GM12864 (cell line): ENCODE measurements at regions not wholly inside any gene's neighbourhood (a gene's known extent, or its start where the extent isn't known, plus 50 kb on each side); places are given as distances from the start of the nearest gene placed in this dataset.
"Not testable (repeated sequence)": the region's sequence is repeated elsewhere in the genome, so short reads cannot be mapped to it uniquely, and the experiment has no call there.

ENCODE experiments used
- DNase-seq: peaks from one replicate; pipeline ENCODE4 v3.0.0-alpha.2; 2011; ENCODE audit warnings: low read depth
- H3K4me3 ChIP-seq: 2 replicates; pipeline ENCODE4 v1.5.1; 2011; ENCODE audit warnings: mild to moderate bottlenecking, low read depth, low read length, control low read depth
- TF ChIP-seq, protein P1 (sequence below): IDR thresholded peaks from 2 replicates; pipeline ENCODE4 v1.5.1; 2011; ENCODE audit warnings: low read depth, mild to moderate bottlenecking, moderate library complexity, low read length, control low read depth, inconsistent platforms; ENCODE audit errors: missing control alignments

DNA sequence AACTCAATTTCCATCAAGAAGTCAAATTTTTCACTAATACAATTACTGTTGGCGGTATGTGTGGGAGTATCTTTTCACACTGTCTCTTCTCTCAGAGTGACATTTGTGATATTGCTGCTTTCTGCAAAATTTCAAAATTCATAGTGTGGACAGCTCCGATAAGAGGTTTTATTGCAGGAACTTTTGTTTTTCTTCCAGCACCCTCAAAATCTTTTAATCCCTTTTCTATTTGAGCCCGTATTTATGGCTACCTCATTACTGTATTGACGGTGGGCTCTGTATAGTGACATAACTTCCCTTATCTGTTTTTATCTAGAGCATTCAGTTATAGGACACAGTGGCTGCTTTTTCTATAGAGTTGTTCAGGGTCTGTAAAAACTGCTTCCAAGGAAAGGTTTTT is 794.4 kb upstream of the TMPRSS15 start:
- TF ChIP-seq, protein P1, sequence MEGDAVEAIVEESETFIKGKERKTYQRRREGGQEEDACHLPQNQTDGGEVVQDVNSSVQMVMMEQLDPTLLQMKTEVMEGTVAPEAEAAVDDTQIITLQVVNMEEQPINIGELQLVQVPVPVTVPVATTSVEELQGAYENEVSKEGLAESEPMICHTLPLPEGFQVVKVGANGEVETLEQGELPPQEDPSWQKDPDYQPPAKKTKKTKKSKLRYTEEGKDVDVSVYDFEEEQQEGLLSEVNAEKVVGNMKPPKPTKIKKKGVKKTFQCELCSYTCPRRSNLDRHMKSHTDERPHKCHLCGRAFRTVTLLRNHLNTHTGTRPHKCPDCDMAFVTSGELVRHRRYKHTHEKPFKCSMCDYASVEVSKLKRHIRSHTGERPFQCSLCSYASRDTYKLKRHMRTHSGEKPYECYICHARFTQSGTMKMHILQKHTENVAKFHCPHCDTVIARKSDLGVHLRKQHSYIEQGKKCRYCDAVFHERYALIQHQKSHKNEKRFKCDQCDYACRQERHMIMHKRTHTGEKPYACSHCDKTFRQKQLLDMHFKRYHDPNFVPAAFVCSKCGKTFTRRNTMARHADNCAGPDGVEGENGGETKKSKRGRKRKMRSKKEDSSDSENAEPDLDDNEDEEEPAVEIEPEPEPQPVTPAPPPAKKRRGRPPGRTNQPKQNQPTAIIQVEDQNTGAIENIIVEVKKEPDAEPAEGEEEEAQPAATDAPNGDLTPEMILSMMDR = no peak
- no peak overlapping the region for H3K4me3 ChIP-seq
- no peak for DNase-seq

DNA sequence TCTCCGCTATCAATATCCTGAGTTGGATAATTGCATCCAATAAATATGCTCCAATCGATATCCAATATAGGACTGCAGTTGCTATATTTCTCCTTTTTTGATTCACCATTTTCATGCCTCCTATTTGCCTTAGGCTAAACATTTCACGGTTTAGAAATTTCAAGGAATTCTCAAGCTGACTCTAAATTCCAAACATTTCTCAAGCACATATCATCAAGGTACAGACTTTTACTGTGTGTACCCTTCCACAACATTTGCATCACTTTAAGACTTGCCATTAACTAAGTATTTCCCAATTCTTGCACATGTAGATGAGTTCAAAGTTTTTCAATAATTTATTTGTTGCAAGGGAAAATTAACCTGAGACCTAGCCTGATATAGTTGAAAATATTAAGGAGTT is 795.2 kb upstream of the TMPRSS15 start:
- TF ChIP-seq, protein P1 = no peak
- DNase-seq = no peak
- H3K4me3 ChIP-seq = no peak overlapping the region

DNA sequence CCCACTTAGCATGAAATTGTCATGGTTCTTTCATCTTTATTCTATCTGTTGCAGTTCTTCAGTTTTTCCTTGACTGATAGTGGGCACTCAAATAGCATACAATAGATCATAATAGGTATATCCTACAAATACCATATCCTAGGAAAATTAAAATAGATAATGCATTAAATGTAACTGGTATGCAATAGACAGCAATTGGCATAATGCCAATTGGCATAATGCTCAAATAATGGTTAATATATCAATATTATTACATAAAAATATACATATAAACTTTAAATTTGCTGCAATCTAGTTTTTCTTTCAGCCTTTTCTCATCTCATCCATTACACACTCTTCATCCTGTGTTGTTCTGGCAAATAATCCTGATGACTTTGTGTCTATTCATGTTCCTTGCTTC is 814.6 kb upstream of the TMPRSS15 start:
- TF ChIP-seq, protein P1 = no peak
- H3K4me3 ChIP-seq = no peak overlapping the region

DNA sequence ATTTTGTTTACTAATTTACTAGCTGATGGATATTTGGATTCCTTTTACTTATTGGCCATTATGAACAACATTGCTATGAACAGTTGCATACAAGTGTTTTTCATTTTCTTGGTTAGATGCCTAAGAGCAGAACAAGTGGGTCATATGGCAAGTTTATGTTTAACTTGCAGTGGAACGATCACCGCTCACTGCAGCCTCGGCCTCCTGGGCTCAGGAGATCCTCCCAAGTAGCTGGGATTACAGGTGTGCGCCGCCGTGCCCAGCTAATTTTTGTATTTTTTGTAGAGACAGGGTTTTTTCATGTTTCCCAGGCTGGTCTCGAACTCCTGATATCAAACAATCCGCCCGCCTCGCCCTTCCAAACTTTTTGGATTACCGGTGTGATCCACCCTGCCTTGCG is 820.5 kb upstream of the TMPRSS15 start:
- TF ChIP-seq, protein P1 = no peak
- H3K4me3 ChIP-seq = no peak overlapping the region
- DNase-seq = no peak

More for the DNA sequence above, 814.6 kb upstream of the TMPRSS15 start:
- DNase-seq = no peak

DNA sequence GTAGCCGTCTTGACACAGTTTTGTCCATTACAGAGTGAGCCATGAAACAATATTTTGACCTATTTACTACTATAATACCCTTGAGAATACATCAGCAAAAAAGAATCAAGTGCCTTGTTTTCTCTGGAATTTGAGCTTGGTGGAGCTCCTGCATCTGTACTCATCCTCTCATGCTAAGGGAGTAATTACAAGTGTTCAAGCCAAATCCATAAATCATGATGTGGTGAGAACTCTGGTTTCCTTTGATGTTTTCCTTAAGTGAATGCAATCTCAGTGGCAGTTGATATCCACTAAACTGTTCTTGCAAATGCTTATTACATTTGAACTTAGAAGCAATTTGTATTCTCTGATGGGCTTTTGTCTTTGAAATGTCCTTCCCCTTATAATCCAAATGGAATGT is 824.6 kb upstream of the TMPRSS15 start:
- DNase-seq = no peak
- H3K4me3 ChIP-seq = no peak overlapping the region
- TF ChIP-seq, protein P1 = no peak

DNA sequence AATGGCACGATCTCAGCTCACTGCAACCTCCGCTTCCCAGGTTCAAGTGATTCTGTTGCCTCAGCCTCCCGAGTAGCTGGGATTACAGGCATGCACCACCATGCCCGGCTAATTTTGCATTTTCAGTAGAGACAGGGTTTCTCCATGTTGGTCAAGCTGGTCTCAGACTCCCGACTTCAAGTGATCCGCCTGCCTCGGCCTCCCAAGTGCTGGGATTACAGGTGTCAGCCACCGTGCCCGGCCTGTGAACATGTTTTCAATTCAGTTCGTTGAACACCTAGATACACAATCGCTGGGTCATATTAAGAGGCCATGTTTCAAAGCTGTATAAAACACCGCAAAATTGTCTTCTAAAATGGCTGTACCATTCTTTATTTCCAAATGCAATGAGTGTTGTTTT is 830.3 kb upstream of the TMPRSS15 start:
- not testable (repeated sequence) for H3K4me3 ChIP-seq

DNA sequence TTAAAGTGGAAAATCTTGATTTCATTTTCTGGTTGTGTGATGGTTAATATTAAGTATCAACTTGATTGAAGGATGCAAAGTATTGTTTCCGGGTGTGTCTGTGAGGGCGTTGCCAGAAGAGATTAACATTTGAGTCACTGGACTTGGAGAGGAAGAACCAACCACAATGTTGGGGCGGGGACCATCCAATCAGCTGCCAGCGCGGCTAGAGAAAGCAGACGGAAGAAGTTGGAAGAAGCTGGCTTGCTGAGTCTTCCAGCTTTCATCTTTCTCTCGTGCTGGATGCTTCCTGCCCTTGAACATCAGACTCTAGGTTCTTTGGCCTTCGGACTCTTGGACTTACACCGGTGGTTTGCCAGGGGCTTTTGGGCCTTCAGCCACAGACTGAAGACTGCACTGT is 832.6 kb upstream of the TMPRSS15 start:
- DNase-seq = no peak
- TF ChIP-seq, protein P1 = no peak
- H3K4me3 ChIP-seq = no peak overlapping the region

More for the DNA sequence above, 830.3 kb upstream of the TMPRSS15 start:
- not testable (repeated sequence) for DNase-seq

DNA sequence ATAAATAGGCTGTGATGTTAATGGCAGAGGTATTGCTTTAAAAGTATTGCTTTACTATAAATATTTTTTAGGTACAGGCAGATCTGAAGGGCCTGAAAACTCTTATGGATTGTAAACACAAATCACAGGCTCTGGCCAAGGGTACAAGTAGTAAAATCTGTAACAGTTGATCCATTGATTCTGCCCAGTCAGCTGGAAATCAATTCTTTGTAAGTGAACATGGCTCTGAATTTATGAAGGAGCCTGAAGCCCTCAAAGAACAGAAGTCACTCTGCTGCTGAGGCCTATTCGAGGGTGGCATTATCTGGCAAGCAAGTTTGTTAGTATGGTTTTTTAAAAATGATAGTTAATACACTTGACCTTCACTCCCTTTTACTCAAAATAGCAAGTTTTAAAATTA is 834.0 kb upstream of the TMPRSS15 start:
- no peak for DNase-seq
- no peak overlapping the region for H3K4me3 ChIP-seq
- TF ChIP-seq, protein P1 = no peak
